Keratinocyte (primary cell): ENCODE measurements at regions not wholly inside any gene's neighbourhood (a gene's known extent, or its start where the extent isn't known, plus 50 kb on each side); places are given as distances from the start of the nearest gene placed in this dataset.

ENCODE experiments used
- DNase-seq: peaks from one replicate; pipeline ENCODE4 v3.0.0-alpha.2; 2011; ENCODE audit warnings: low read depth, missing footprints, low spot score
- FAIRE-seq: peaks from 2 replicates; lab custom pipeline; 2011; peaks lifted over from hg19 to GRCh38; lab: Jason Lieb, UNC
- H2AFZ ChIP-seq: 2 replicates; pipeline ENCODE4 v1.6.0; 2012; ENCODE audit warnings: low read length, control low read depth, inconsistent platforms; ENCODE audit not compliant: control insufficient read depth
- H3K27ac ChIP-seq: 2 replicates; pipeline ENCODE4 v1.5.1; 2011; ENCODE audit warnings: low read length; ENCODE audit not compliant: control insufficient read depth, insufficient read depth
- H3K27me3 ChIP-seq: 3 replicates; pipeline ENCODE4 v1.6.0; 2011; ENCODE audit warnings: low read length; ENCODE audit not compliant: control insufficient read depth, insufficient read depth; ENCODE audit errors: extremely low read depth
- H3K36me3 ChIP-seq, 2 experiments: 2 replicates in 1 of 2; 3 replicates in 1 of 2; pipeline ENCODE4 v1.5.1; 2011; ENCODE audit warnings: low read length in 2 of 2, mild to moderate bottlenecking in 1 of 2; ENCODE audit not compliant: control insufficient read depth in 2 of 2, insufficient read depth in 2 of 2; ENCODE audit errors: extremely low read depth in 1 of 2
- H3K4me1 ChIP-seq: 3 replicates; pipeline ENCODE4 v1.5.1; 2011; ENCODE audit warnings: low read length; ENCODE audit not compliant: control insufficient read depth, insufficient read depth; ENCODE audit errors: extremely low read depth
- H3K4me2 ChIP-seq: 3 replicates; pipeline ENCODE4 v1.6.0; 2011; ENCODE audit warnings: low read depth, low read length; ENCODE audit not compliant: control insufficient read depth, insufficient read depth; ENCODE audit errors: extremely low read depth
- H3K4me3 ChIP-seq, 3 experiments: fragments of 200-600 bp in 1 of 3; sonication (generic) in 1 of 3; 2 replicates in 2 of 3; 3 replicates in 1 of 3; pipeline ENCODE4 v1.5.1; 2011 to 2016; ENCODE audit warnings: low read length in 3 of 3, mild to moderate bottlenecking in 3 of 3, control low read depth in 2 of 3, inconsistent platforms in 1 of 3, low read depth in 1 of 3, mixed read lengths in 1 of 3, mixed run types in 1 of 3, moderate library complexity in 1 of 3; ENCODE audit not compliant: control insufficient read depth in 2 of 3, insufficient read depth in 2 of 3; ENCODE audit errors: extremely low read depth in 1 of 3
- H3K79me2 ChIP-seq: 2 replicates; pipeline ENCODE4 v1.6.0; 2012; ENCODE audit warnings: low read length; ENCODE audit not compliant: control insufficient read depth, insufficient read depth
- H3K9ac ChIP-seq: 3 replicates; pipeline ENCODE4 v1.6.0; 2011; ENCODE audit warnings: low read length; ENCODE audit not compliant: control insufficient read depth, insufficient read depth; ENCODE audit errors: extremely low read depth
- H3K9me1 ChIP-seq: 3 replicates; pipeline ENCODE4 v1.6.0; 2011; ENCODE audit warnings: low read length; ENCODE audit not compliant: control insufficient read depth, insufficient read depth; ENCODE audit errors: extremely low read depth
- H3K9me3 ChIP-seq: 2 replicates; pipeline ENCODE4 v1.5.1; 2012; ENCODE audit warnings: low read depth, low read length; ENCODE audit not compliant: control insufficient read depth
- H4K20me1 ChIP-seq: 3 replicates; pipeline ENCODE4 v1.6.0; 2011; ENCODE audit warnings: low read length; ENCODE audit not compliant: control insufficient read depth, insufficient read depth; ENCODE audit errors: extremely low read depth
- CTCF ChIP-seq, 3 experiments: IDR thresholded peaks in 1 of 3; conservative IDR thresholded peaks in 1 of 3; optimal IDR thresholded peaks in 1 of 3; 2 replicates in 2 of 3; 3 replicates in 1 of 3; pipeline versions ENCODE3 to v1.5.1; 2011; ENCODE audit warnings: low read length in 3 of 3, mild to moderate bottlenecking in 3 of 3, moderate library complexity in 2 of 3, control low read depth in 1 of 3, inconsistent platforms in 1 of 3; ENCODE audit not compliant: insufficient read depth in 2 of 3; ENCODE audit errors: extremely low read depth in 1 of 3
- EZH2 ChIP-seq: IDR thresholded peaks from one replicate; pipeline ENCODE4 v1.6.1; 2012; ENCODE audit warnings: inconsistent platforms, mild to moderate bottlenecking, low read length, moderate library complexity
- dilution Hi-C: fragments of 300-500 bp; cut with MboI; formaldehyde crosslinking; loops from one replicate; pipeline ENCODE4 v1.7.0; 2020; ENCODE audit warnings: low sequenced_read_pairs; ENCODE audit not compliant: extremely low pct_ligation_motif_present

DNA sequence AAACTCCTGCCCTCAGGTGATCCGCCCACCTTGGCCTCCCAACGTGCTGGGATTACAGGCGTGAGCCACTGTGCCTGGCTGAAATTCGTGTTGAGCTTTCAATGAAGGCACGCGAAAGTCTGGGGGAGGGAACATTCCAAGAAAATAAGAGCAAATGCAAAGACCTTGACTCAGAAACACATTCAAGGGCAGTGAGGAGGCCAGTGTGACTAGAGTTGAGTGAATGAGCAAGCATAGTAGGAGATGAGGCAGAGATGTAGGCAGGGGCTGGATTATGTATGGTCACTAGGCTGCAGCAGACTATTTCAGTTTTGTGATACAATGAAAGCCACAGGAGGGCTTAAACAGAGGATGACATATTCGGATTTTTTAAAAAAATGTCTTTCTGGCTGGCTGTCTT lies 67.0 kb downstream of the SCN11A start:
- no peak overlapping the region for H3K4me2 ChIP-seq
- no peak overlapping the region for H3K4me3 ChIP-seq
- H3K36me3 ChIP-seq: no peaks in the 10 kb centered on the region
- no peak overlapping the region for H2AFZ ChIP-seq
- H4K20me1 ChIP-seq: no peaks in the 10 kb centered on the region
- dilution Hi-C loops: no loop called here
- H3K9me3 ChIP-seq: no peaks in the 10 kb centered on the region
- H3K4me1 ChIP-seq: peaks cover 20% of the 10 kb centered on the region
- no peaks in the 10 kb centered on the region for H3K9me1 ChIP-seq
- no peaks in the 10 kb centered on the region for H3K79me2 ChIP-seq
- H3K9ac ChIP-seq: no peak overlapping the region
- TF ChIP-seq EZH2 (no peak), CTCF (optimal IDR thresholded peaks at IDR 0.05 in 1 of 3, IDR thresholded peaks at IDR 0.05 in 1 of 3, conservative IDR thresholded peaks at IDR 0.05 in 1 of 3; ENCODE audit: extremely low read depth in 1 of 3, insufficient read depth in 2 of 3, low read length in 3 of 3) (no peak)
- H3K27ac ChIP-seq: no peak overlapping the region
- FAIRE-seq (no peak), DNase-seq (no peak)
- no peaks in the 10 kb centered on the region for H3K27me3 ChIP-seq

DNA sequence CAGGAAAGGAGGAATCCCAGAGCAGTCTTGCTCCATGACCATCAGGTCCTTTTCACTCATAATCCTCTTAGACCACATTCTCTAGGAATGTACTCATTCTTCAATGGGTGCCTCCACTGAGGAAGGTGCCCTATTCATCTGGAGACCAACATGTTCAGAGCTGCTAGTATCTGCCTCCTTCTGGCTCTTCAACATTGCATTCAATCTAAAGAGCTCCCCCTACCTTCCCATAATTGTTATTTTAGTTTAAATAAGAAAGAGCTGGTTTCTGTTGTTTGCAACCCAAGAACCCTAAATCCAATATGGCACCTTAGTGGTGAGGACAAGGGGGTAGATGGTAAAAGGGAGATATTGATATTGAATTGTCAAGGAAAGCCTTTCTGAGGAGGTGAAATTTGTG lies 67.6 kb downstream of the SCN11A start:
- no peak for FAIRE-seq

More for the DNA sequence above, 67.6 kb downstream of the SCN11A start:
- Histone ChIP-seq H3K9me1 (no peaks in the 10 kb centered on the region), H3K4me3 (no peak overlapping the region), H3K79me2 (no peaks in the 10 kb centered on the region), H4K20me1 (no peaks in the 10 kb centered on the region), H3K9ac (no peak overlapping the region), H3K9me3 (no peaks in the 10 kb centered on the region), H3K27me3 (no peaks in the 10 kb centered on the region), H3K4me1 (peaks cover 20% of the 10 kb centered on the region), H2AFZ (no peak overlapping the region), H3K27ac (no peak overlapping the region), H3K4me2 (no peak overlapping the region), H3K36me3 (no peaks in the 10 kb centered on the region)
- DNase-seq: no peak
- dilution Hi-C loops: no loop called here
- TF ChIP-seq CTCF (optimal IDR thresholded peaks at IDR 0.05 in 1 of 3, IDR thresholded peaks at IDR 0.05 in 1 of 3, conservative IDR thresholded peaks at IDR 0.05 in 1 of 3; ENCODE audit: extremely low read depth in 1 of 3, insufficient read depth in 2 of 3, low read length in 3 of 3) (peak in 1 of 3 experiments; percentile 5), EZH2 (no peak)
